Left ventricle myocardium inferior (tissue), 1 donor: ENCODE measurements at regions not wholly inside any gene's neighbourhood (a gene's known extent, or its start where the extent isn't known, plus 50 kb on each side); places are given as distances from the start of the nearest gene placed in this dataset.

Source experiments
- DNase-seq: peaks from one replicate; pipeline ENCODE4 v3.0.0-alpha.2; 2020
- H3K27ac ChIP-seq: fragments of 200-600 bp; replicated peaks from 2 replicates; pipeline ENCODE4 v1.8.0; 2021
- H3K27me3 ChIP-seq: fragments of 200-600 bp; 2 replicates; pipeline ENCODE4 v1.8.0; 2021; ENCODE audit warnings: low read depth
- H3K36me3 ChIP-seq: fragments of 200-600 bp; 2 replicates; pipeline ENCODE4 v1.8.0; 2021
- H3K4me1 ChIP-seq: fragments of 200-600 bp; 2 replicates; pipeline ENCODE4 v1.8.0; 2021
- H3K4me3 ChIP-seq: fragments of 200-600 bp; 2 replicates; pipeline ENCODE4 v1.8.0; 2021; ENCODE audit warnings: mild to moderate bottlenecking, moderate library complexity
- H3K9me3 ChIP-seq: fragments of 200-600 bp; replicated peaks from 2 replicates; pipeline ENCODE4 v1.8.0; 2021
- intact Hi-C: fragments of 100-400 bp; cut with micrococcal nuclease; formaldehyde crosslinking; loops from one replicate; pipeline ENCODE4 v1.11.0; 2022
- TF ChIP-seq, protein P1 (sequence below): fragments of 200-600 bp; IDR thresholded peaks from 2 replicates; pipeline ENCODE4 v1.8.0; 2021; ENCODE audit warnings: antibody characterized with exemption, mild to moderate bottlenecking, borderline replicate concordance
- donor health status: DM: no; HTN: yes; CAD: no; lungs with severe emphysema.

- TF ChIP-seq, protein P1, sequence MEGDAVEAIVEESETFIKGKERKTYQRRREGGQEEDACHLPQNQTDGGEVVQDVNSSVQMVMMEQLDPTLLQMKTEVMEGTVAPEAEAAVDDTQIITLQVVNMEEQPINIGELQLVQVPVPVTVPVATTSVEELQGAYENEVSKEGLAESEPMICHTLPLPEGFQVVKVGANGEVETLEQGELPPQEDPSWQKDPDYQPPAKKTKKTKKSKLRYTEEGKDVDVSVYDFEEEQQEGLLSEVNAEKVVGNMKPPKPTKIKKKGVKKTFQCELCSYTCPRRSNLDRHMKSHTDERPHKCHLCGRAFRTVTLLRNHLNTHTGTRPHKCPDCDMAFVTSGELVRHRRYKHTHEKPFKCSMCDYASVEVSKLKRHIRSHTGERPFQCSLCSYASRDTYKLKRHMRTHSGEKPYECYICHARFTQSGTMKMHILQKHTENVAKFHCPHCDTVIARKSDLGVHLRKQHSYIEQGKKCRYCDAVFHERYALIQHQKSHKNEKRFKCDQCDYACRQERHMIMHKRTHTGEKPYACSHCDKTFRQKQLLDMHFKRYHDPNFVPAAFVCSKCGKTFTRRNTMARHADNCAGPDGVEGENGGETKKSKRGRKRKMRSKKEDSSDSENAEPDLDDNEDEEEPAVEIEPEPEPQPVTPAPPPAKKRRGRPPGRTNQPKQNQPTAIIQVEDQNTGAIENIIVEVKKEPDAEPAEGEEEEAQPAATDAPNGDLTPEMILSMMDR = no peak
- intact Hi-C loops = no loop called here
- H3K27me3 ChIP-seq = peaks cover 99% of the 10 kb centered on the region
Observed at GRCh38 chr6:33902457-33902853, 98.7 kb upstream of the MLN start.

GRCh38 chr6:33901822-33902456, 98.1 kb upstream of the MLN start:
- no peak overlapping the region for H3K4me3 ChIP-seq
- intact Hi-C loops = no loop called here
- DNase-seq = no peak
- H3K4me1 ChIP-seq = no peaks in the 10 kb centered on the region
- TF ChIP-seq, protein P1 = no peak
- H3K36me3 ChIP-seq = no peaks in the 10 kb centered on the region
- H3K9me3 ChIP-seq = no peaks in the 10 kb centered on the region
- no peak overlapping the region for H3K27ac ChIP-seq
- peaks cover 99% of the 10 kb centered on the region for H3K27me3 ChIP-seq

More at GRCh38 chr6:33902457-33902853, 98.7 kb upstream of the MLN start:
- H3K4me1 ChIP-seq = no peaks in the 10 kb centered on the region
- no peak for DNase-seq
- H3K4me3 ChIP-seq = no peak overlapping the region
- no peak overlapping the region for H3K27ac ChIP-seq
- no peaks in the 10 kb centered on the region for H3K9me3 ChIP-seq
- no peaks in the 10 kb centered on the region for H3K36me3 ChIP-seq

GRCh38 chr6:33898771-33899170, 95.0 kb upstream of the MLN start:
- no peak overlapping the region for H3K27ac ChIP-seq
- no peak overlapping the region for H3K4me3 ChIP-seq
- peaks cover 11% of the 10 kb centered on the region for H3K4me1 ChIP-seq
- no peaks in the 10 kb centered on the region for H3K9me3 ChIP-seq
- DNase-seq = no peak
- intact Hi-C loops = no loop called here
- peaks cover 93% of the 10 kb centered on the region for H3K27me3 ChIP-seq
- TF ChIP-seq, protein P1 = no peak
- no peaks in the 10 kb centered on the region for H3K36me3 ChIP-seq

- TF ChIP-seq, protein P1 = no peak
- intact Hi-C loops = no loop called here
- Histone ChIP-seq H3K36me3 (no peaks in the 10 kb centered on the region), H3K27ac (no peak overlapping the region), H3K4me3 (no peak overlapping the region), H3K4me1 (peaks cover 11% of the 10 kb centered on the region), H3K27me3 (peaks cover 93% of the 10 kb centered on the region), H3K9me3 (no peaks in the 10 kb centered on the region)
- DNase-seq = no peak
Observed at GRCh38 chr6:33897189-33897780, 93.5 kb upstream of the MLN start.

DNA sequence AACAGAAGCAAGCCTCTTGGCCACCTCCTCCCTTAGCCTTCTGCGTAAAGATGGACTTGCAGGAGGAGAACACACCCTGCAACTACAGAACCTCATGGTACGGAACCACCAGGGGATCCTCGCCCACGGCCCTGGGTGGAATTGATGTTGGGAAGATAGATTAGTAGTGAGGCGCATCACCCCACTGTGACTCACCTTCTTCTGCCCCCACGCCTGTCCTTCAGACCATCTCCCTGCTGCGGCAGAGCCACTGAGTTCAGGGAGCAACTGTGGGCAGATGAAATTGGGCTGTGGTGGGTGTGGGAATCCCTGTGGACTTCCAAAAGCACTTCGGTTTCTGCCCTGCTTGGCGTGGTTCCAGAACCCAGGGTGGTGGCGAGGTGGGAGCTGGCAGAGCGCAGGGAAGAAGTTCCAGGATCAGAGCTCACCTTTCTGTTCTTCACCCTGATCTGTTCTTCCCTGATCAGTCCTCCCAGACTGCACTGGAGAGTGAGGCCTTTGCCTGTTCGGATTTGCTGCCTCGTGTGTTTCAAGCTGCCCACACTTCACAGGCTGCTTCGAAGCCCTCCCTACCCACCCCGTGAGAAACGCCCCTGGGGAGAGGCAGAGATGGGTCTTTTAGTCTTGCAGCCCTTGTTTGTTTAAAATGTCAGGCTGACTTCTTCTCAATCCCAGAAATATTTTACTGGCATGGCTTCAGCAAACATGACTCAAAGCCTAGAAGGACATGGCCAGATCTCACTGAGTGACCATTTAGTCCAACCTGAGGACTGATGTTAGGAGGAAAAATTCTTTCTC, 92.8 kb upstream of the MLN start:
- peaks cover 11% of the 10 kb centered on the region for H3K4me1 ChIP-seq
- H3K36me3 ChIP-seq = no peaks in the 10 kb centered on the region
- H3K27me3 ChIP-seq = peaks cover 93% of the 10 kb centered on the region
- intact Hi-C loops = no loop called here
- TF ChIP-seq, protein P1 = no peak
- DNase-seq = no peak
- no peak overlapping the region for H3K27ac ChIP-seq
- no peaks in the 10 kb centered on the region for H3K9me3 ChIP-seq
- H3K4me3 ChIP-seq = no peak overlapping the region
